Smooth muscle cell (in vitro differentiated cells): ENCODE measurements at regions not wholly inside any gene's neighbourhood (a gene's known extent, or its start where the extent isn't known, plus 50 kb on each side); places are given as distances from the start of the nearest gene placed in this dataset.

Experiments
- DNase-seq: peaks from one replicate; lab custom pipeline; 2025; ENCODE audit not compliant: unreplicated experiment; lab: John Stamatoyannopoulos, UW
- H2AFZ ChIP-seq: fragments of 200-600 bp; sonication (generic); 2 replicates; pipeline ENCODE4 v1.6.0; 2016; ENCODE audit warnings: antibody characterized with exemption, low read depth, mild to moderate bottlenecking
- H3F3A ChIP-seq: fragments of 200-600 bp; sonication (generic); 2 replicates; pipeline ENCODE4 v1.6.0; 2017; ENCODE audit warnings: antibody characterized with exemption, low read depth
- H3K27ac ChIP-seq: fragments of 200-600 bp; sonication (generic); 2 replicates; pipeline ENCODE4 v1.5.1; 2016; ENCODE audit warnings: low read depth, mild to moderate bottlenecking
- H3K27me3 ChIP-seq: fragments of 200-600 bp; sonication (generic); 2 replicates; pipeline ENCODE4 v1.6.1; 2016; ENCODE audit warnings: low read depth, mild to moderate bottlenecking
- H3K36me3 ChIP-seq: fragments of 200-600 bp; sonication (generic); 2 replicates; pipeline ENCODE4 v1.5.1; 2016; ENCODE audit warnings: low read depth
- H3K4me1 ChIP-seq: fragments of 200-600 bp; sonication (generic); 2 replicates; pipeline ENCODE4 v1.5.1; 2016; ENCODE audit warnings: low read depth
- H3K4me2 ChIP-seq: fragments of 200-600 bp; sonication (generic); 2 replicates; pipeline ENCODE4 v1.6.0; 2016; ENCODE audit warnings: mild to moderate bottlenecking
- H3K4me3 ChIP-seq: fragments of 200-600 bp; sonication (generic); 2 replicates; pipeline ENCODE4 v1.5.1; 2016; ENCODE audit warnings: mild to moderate bottlenecking
- H3K79me2 ChIP-seq: fragments of 200-600 bp; sonication (generic); 2 replicates; pipeline ENCODE4 v1.6.0; 2016; ENCODE audit warnings: low read depth, mild to moderate bottlenecking
- H3K9ac ChIP-seq: fragments of 200-600 bp; sonication (generic); 2 replicates; pipeline ENCODE4 v1.6.0; 2016; ENCODE audit warnings: low read depth
- H3K9me3 ChIP-seq: fragments of 200-600 bp; sonication (generic); replicated peaks from 2 replicates; pipeline ENCODE4 v1.5.1; 2016; ENCODE audit warnings: low read depth
- H4K20me1 ChIP-seq: fragments of 200-600 bp; sonication (generic); 2 replicates; pipeline ENCODE4 v1.6.0; 2016; ENCODE audit warnings: low read depth
- CTCF ChIP-seq: fragments of 200-600 bp; sonication (generic); IDR thresholded peaks from 2 replicates; pipeline ENCODE4 v1.5.1; 2017; ENCODE audit warnings: borderline replicate concordance, mild to moderate bottlenecking, antibody characterized with exemption; ENCODE audit not compliant: insufficient read depth, poor library complexity, severe bottlenecking
- WGBS: methylation state at CpG from one replicate; pipeline ENCODE4 v1.1.7; 2016; ENCODE audit warnings: low lambda C conversion rate; 5-methylcytosine and 5-hydroxymethylcytosine counted together

GRCh38 chr6:84920021-84920420 lies 155.6 kb upstream of the TBX18 start:
- H2AFZ ChIP-seq, result no peak overlapping the region
- H3K79me2 ChIP-seq, result no peaks in the 10 kb centered on the region
- no peaks in the 10 kb centered on the region for H4K20me1 ChIP-seq
- no peaks in the 10 kb centered on the region for H3F3A ChIP-seq
- DNase-seq, result no peak
- H3K4me1 ChIP-seq, result no peaks in the 10 kb centered on the region
- no peaks in the 10 kb centered on the region for H3K9me3 ChIP-seq
- no peak overlapping the region for H3K27ac ChIP-seq
- no peak overlapping the region for H3K4me2 ChIP-seq
- TF ChIP-seq CTCF, result no peak
- H3K9ac ChIP-seq, result no peak overlapping the region
- peaks cover 9% of the 10 kb centered on the region for H3K27me3 ChIP-seq
- H3K36me3 ChIP-seq, result no peaks in the 10 kb centered on the region
- WGBS, result 96% methylated on average over 1 of the region's 1 CpG
- no peak overlapping the region for H3K4me3 ChIP-seq

GRCh38 chr6:84916704-84917103 lies 152.3 kb upstream of the TBX18 start:
- no peak overlapping the region for H2AFZ ChIP-seq
- no peaks in the 10 kb centered on the region for H4K20me1 ChIP-seq
- H3K36me3 ChIP-seq, result no peaks in the 10 kb centered on the region
- no peak overlapping the region for H3K27ac ChIP-seq
- 91% methylated on average over 3 of the region's 3 CpGs for WGBS
- H3K4me2 ChIP-seq, result no peak overlapping the region
- no peaks in the 10 kb centered on the region for H3K9me3 ChIP-seq
- no peak overlapping the region for H3K4me3 ChIP-seq
- H3K79me2 ChIP-seq, result no peaks in the 10 kb centered on the region
- no peak overlapping the region for H3K9ac ChIP-seq
- TF ChIP-seq CTCF, result no peak
- DNase-seq, result no peak
- no peaks in the 10 kb centered on the region for H3F3A ChIP-seq
- H3K27me3 ChIP-seq, result peaks cover 9% of the 10 kb centered on the region
- no peaks in the 10 kb centered on the region for H3K4me1 ChIP-seq

GRCh38 chr6:84912472-84913322 lies 148.3 kb upstream of the TBX18 start:
- Histone ChIP-seq H4K20me1 (no peaks in the 10 kb centered on the region), H3K4me3 (no peak overlapping the region), H3K9ac (no peak overlapping the region), H3K4me1 (no peaks in the 10 kb centered on the region), H3K36me3 (no peaks in the 10 kb centered on the region), H3K79me2 (no peaks in the 10 kb centered on the region), H3K27me3 (no peaks in the 10 kb centered on the region), H3K9me3 (no peaks in the 10 kb centered on the region), H3K27ac (no peak overlapping the region), H2AFZ (no peak overlapping the region), H3F3A (no peaks in the 10 kb centered on the region), H3K4me2 (no peak overlapping the region)
- WGBS, result 87% methylated on average over 12 of the region's 12 CpGs
- TF ChIP-seq CTCF, result no peak
- DNase-seq, result no peak

GRCh38 chr6:84910906-84911607 lies 146.7 kb upstream of the TBX18 start:
- Histone ChIP-seq H3K9ac (no peak overlapping the region), H3K27me3 (no peaks in the 10 kb centered on the region), H3F3A (no peaks in the 10 kb centered on the region), H3K4me1 (no peaks in the 10 kb centered on the region), H3K9me3 (no peaks in the 10 kb centered on the region), H3K36me3 (no peaks in the 10 kb centered on the region), H3K27ac (no peak overlapping the region), H4K20me1 (no peaks in the 10 kb centered on the region), H3K79me2 (no peaks in the 10 kb centered on the region), H3K4me2 (no peak overlapping the region), H2AFZ (no peak overlapping the region), H3K4me3 (no peak overlapping the region)
- no peak for TF ChIP-seq CTCF
- WGBS, result 96% methylated on average over 2 of the region's 2 CpGs
- DNase-seq, result no peak
